ENCODE measurements at regions not wholly inside any gene's neighbourhood (a gene's known extent, or its start where the extent isn't known, plus 50 kb on each side); places are given as distances from the start of the nearest gene placed in this dataset.

GRCh38 chr3:13712682-13713180 lies 163.8 kb downstream of the FBLN2 start (continued):
- TF ChIP-seq ARID4B (CRISPR knock-in tag; IDR thresholded peaks at IDR 0.05; ENCODE audit: borderline replicate concordance) (no peak), E2F5 (CRISPR knock-in tag; IDR thresholded peaks at IDR 0.05) (no peak), ZNF219 (CRISPR knock-in tag; IDR thresholded peaks at IDR 0.05; ENCODE audit: borderline replicate concordance) (no peak), NFE2L1 (CRISPR knock-in tag; IDR thresholded peaks at IDR 0.05) (no peak), GTF2I (CRISPR knock-in tag; conservative IDR thresholded peaks at IDR 0.05) (no peak), ZNF138 (CRISPR knock-in tag; conservative IDR thresholded peaks at IDR 0.05) (no peak)

GRCh38 chr3:13711911-13712650 lies 163.2 kb downstream of the FBLN2 start:
- TF ChIP-seq SP1 (CRISPR knock-in tag; conservative IDR thresholded peaks at IDR 0.05) = no peak
- TF ChIP-seq, protein P1, sequence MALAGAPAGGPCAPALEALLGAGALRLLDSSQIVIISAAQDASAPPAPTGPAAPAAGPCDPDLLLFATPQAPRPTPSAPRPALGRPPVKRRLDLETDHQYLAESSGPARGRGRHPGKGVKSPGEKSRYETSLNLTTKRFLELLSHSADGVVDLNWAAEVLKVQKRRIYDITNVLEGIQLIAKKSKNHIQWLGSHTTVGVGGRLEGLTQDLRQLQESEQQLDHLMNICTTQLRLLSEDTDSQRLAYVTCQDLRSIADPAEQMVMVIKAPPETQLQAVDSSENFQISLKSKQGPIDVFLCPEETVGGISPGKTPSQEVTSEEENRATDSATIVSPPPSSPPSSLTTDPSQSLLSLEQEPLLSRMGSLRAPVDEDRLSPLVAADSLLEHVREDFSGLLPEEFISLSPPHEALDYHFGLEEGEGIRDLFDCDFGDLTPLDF (CRISPR knock-in tag; IDR thresholded peaks at IDR 0.05) = no peak
- no peak for TF ChIP-seq ZNF121 (CRISPR knock-in tag; IDR thresholded peaks at IDR 0.05)
- TF ChIP-seq, protein P2, sequence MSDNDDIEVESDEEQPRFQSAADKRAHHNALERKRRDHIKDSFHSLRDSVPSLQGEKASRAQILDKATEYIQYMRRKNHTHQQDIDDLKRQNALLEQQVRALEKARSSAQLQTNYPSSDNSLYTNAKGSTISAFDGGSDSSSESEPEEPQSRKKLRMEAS (CRISPR knock-in tag; IDR thresholded peaks at IDR 0.05) = no peak
- no peak for TF ChIP-seq JUN (CRISPR knock-in tag; IDR thresholded peaks at IDR 0.05)
- no peak for TF ChIP-seq HMGA2 (CRISPR knock-in tag; IDR thresholded peaks at IDR 0.05)
- TF ChIP-seq, protein P3, sequence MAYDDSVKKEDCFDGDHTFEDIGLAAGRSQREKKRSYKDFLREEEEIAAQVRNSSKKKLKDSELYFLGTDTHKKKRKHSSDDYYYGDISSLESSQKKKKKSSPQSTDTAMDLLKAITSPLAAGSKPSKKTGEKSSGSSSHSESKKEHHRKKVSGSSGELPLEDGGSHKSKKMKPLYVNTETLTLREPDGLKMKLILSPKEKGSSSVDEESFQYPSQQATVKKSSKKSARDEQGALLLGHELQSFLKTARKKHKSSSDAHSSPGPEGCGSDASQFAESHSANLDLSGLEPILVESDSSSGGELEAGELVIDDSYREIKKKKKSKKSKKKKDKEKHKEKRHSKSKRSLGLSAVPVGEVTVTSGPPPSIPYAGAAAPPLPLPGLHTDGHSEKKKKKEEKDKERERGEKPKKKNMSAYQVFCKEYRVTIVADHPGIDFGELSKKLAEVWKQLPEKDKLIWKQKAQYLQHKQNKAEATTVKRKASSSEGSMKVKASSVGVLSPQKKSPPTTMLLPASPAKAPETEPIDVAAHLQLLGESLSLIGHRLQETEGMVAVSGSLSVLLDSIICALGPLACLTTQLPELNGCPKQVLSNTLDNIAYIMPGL (CRISPR knock-in tag; IDR thresholded peaks at IDR 0.05) = no peak
- TF ChIP-seq CREM (CRISPR knock-in tag; IDR thresholded peaks at IDR 0.05) = no peak
- no peak for TF ChIP-seq MXD4 (CRISPR knock-in tag; IDR thresholded peaks at IDR 0.05; ENCODE audit: borderline replicate concordance)
- TF ChIP-seq TEAD1 (CRISPR knock-in tag; IDR thresholded peaks at IDR 0.05) = no peak
- no peak for TF ChIP-seq OVOL2 (CRISPR knock-in tag; IDR thresholded peaks at IDR 0.05; ENCODE audit: borderline replicate concordance)
- TF ChIP-seq ETV6 (CRISPR knock-in tag; IDR thresholded peaks at IDR 0.05) = no peak
- TF ChIP-seq NFYB (CRISPR knock-in tag; conservative IDR thresholded peaks at IDR 0.05; ENCODE audit: low read depth) = no peak
- TF ChIP-seq JAZF1 (CRISPR knock-in tag; IDR thresholded peaks at IDR 0.05) = no peak
- TF ChIP-seq, protein P4, sequence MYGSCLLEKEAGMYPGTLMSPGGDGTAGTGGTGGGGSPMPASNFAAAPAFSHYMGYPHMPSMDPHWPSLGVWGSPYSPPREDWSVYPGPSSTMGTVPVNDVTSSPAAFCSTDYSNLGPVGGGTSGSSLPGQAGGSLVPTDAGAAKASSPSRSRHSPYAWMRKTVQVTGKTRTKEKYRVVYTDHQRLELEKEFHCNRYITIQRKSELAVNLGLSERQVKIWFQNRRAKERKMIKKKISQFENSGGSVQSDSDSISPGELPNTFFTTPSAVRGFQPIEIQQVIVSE (CRISPR knock-in tag; IDR thresholded peaks at IDR 0.05; ENCODE audit: borderline replicate concordance) = no peak
- H3K27me3 Mint-ChIP-seq (ENCODE audit: low read depth) = peaks cover 48% of the 10 kb centered on the region
- CTCF ChIA-PET = no interaction called here
- no peak overlapping the region for H3K27ac Mint-ChIP-seq
- peaks cover 81% of the 10 kb centered on the region for H3K9me3 Mint-ChIP-seq
- ATAC-seq (no peak), DNase-seq (ENCODE audit: low spot score) (peak; percentile 1)
- H3K4me3 Mint-ChIP-seq = no peak overlapping the region
- peaks cover 2% of the 10 kb centered on the region; the same call in 1 of the 2 replicates for H3K36me3 Mint-ChIP-seq
- POLR2A ChIA-PET = no interaction called here
- H3K4me1 Mint-ChIP-seq = peaks cover 10% of the 10 kb centered on the region
